HEK293 (cell line): ENCODE measurements at regions not wholly inside any gene's neighbourhood (a gene's known extent, or its start where the extent isn't known, plus 50 kb on each side); places are given as distances from the start of the nearest gene placed in this dataset.
A peak's percentile ranks its signal among the peaks of the same experiment; 100 is the strongest.

Source experiments
- CTCF ChIA-PET: fragments of 350-600 bp; formaldehyde crosslinking; extraction: SDS; loops from one replicate; lab custom pipeline; 2021; ENCODE audit warnings: antibody characterized with exemption; lab: Yijun Ruan, JAX
- POLR2A ChIA-PET: fragments of 300-600 bp; formaldehyde crosslinking; extraction: SDS; loops from one replicate; lab custom pipeline; 2020; ENCODE audit warnings: antibody characterized with exemption, inconsistent platforms; lab: Yijun Ruan, JAX
- H3K27ac ChIP-seq: fragments of 200-500 bp; sonication (Bioruptor generic); 2 replicates; pipeline ENCODE4 v1.5.1; 2014; ENCODE audit warnings: low read depth, low read length, control low read depth, inconsistent platforms; ENCODE audit errors: extremely low read depth
- H3K36me3 ChIP-seq, 2 experiments: fragments of 200-500 bp in 1 of 2; sonication (Bioruptor generic) in 1 of 2; 1 replicate in 1 of 2; 2 replicates in 1 of 2; pipeline ENCODE4 v1.5.1; 2014 to 2017; ENCODE audit warnings: inconsistent platforms in 2 of 2, low read length in 2 of 2; ENCODE audit not compliant: control insufficient read depth in 2 of 2, insufficient read depth in 1 of 2
- H3K4me1 ChIP-seq: fragments of 200-500 bp; sonication (Bioruptor generic); 2 replicates; pipeline ENCODE4 v1.5.1; 2014; ENCODE audit warnings: mild to moderate bottlenecking, low read length, inconsistent platforms; ENCODE audit not compliant: control insufficient read depth, insufficient read depth
- H3K4me3 ChIP-seq: 2 replicates; pipeline ENCODE4 v1.5.1; 2011; ENCODE audit warnings: low read depth, mild to moderate bottlenecking, control low read depth, low read length, moderate library complexity
- H3K9me3 ChIP-seq: fragments of 200-500 bp; sonication (Bioruptor generic); 2 replicates; pipeline ENCODE4 v1.5.1; 2014; ENCODE audit warnings: low read depth, low read length, inconsistent platforms; ENCODE audit not compliant: control insufficient read depth, insufficient read depth
- BCL11B ChIP-seq: fragments of 450-650 bp; formaldehyde crosslinking; IDR thresholded peaks from 2 replicates; pipeline ENCODE4 v1.5.1; 2016; ENCODE audit warnings: low read depth, missing biosample characterization, missing genetic modification characterization
- FEZF1 ChIP-seq: fragments of 450-650 bp; formaldehyde crosslinking; IDR thresholded peaks from 2 replicates; pipeline ENCODE4 v1.5.1; 2016; ENCODE audit warnings: missing biosample characterization, missing genetic modification characterization
- GFI1B ChIP-seq: fragments of 450-650 bp; formaldehyde crosslinking; IDR thresholded peaks from 2 replicates; pipeline ENCODE4 v1.5.1; 2016; ENCODE audit warnings: missing biosample characterization, missing genetic modification characterization
- KLF10 ChIP-seq: fragments of 450-650 bp; IDR thresholded peaks from 2 replicates; pipeline ENCODE4 v1.5.1; 2018; ENCODE audit warnings: missing biosample characterization, mild to moderate bottlenecking, missing genetic modification characterization
- KLF16 ChIP-seq: fragments of 450-650 bp; formaldehyde crosslinking; IDR thresholded peaks from 2 replicates; pipeline ENCODE4 v1.5.1; 2017; ENCODE audit warnings: missing biosample characterization, missing genetic modification characterization
- KLF7 ChIP-seq: fragments of 450-650 bp; formaldehyde crosslinking; IDR thresholded peaks from 2 replicates; pipeline ENCODE4 v1.5.1; 2016; ENCODE audit warnings: missing biosample characterization, missing genetic modification characterization, borderline replicate concordance
- OSR2 ChIP-seq: fragments of 450-650 bp; formaldehyde crosslinking; IDR thresholded peaks from 2 replicates; pipeline ENCODE4 v1.5.1; 2016; ENCODE audit warnings: missing biosample characterization, missing genetic modification characterization
- REPIN1 ChIP-seq: fragments of 450-650 bp; formaldehyde crosslinking; IDR thresholded peaks from 2 replicates; pipeline ENCODE4 v1.5.1; 2017; ENCODE audit warnings: missing biosample characterization, missing genetic modification characterization, low read depth
- SCRT1 ChIP-seq: fragments of 450-650 bp; formaldehyde crosslinking; IDR thresholded peaks from 2 replicates; pipeline ENCODE4 v1.5.1; 2016; ENCODE audit warnings: missing biosample characterization, missing genetic modification characterization, borderline replicate concordance
- SCRT2 ChIP-seq: fragments of 450-650 bp; formaldehyde crosslinking; IDR thresholded peaks from 2 replicates; pipeline ENCODE4 v1.5.1; 2016; ENCODE audit warnings: missing biosample characterization, missing genetic modification characterization
- SETDB1 ChIP-seq: IDR thresholded peaks from one replicate; pipeline ENCODE4 v1.6.1; 2017; ENCODE audit warnings: mild to moderate bottlenecking, low read length, moderate library complexity, mixed read lengths; ENCODE audit not compliant: insufficient read length
- TRIM28 ChIP-seq: IDR thresholded peaks from 2 replicates; pipeline ENCODE4 v1.6.1; 2011; ENCODE audit warnings: low read length, control low read depth, borderline replicate concordance
- ZBTB1 ChIP-seq: fragments of 450-650 bp; formaldehyde crosslinking; IDR thresholded peaks from 2 replicates; pipeline ENCODE4 v1.5.1; 2016; ENCODE audit warnings: missing biosample characterization, missing genetic modification characterization
- ZEB2 ChIP-seq: fragments of 450-650 bp; formaldehyde crosslinking; IDR thresholded peaks from 2 replicates; pipeline ENCODE4 v1.5.1; 2016; ENCODE audit warnings: missing biosample characterization, missing genetic modification characterization
- ZNF112 ChIP-seq: fragments of 450-650 bp; formaldehyde crosslinking; IDR thresholded peaks from 2 replicates; pipeline ENCODE4 v1.5.0; 2017; ENCODE audit warnings: missing biosample characterization, missing genetic modification characterization
- ZNF146 ChIP-seq: fragments of 450-650 bp; formaldehyde crosslinking; IDR thresholded peaks from 2 replicates; pipeline ENCODE4 v1.5.1; 2016; ENCODE audit warnings: missing biosample characterization, missing genetic modification characterization
- ZNF174 ChIP-seq: fragments of 450-650 bp; formaldehyde crosslinking; IDR thresholded peaks from 2 replicates; pipeline ENCODE4 v1.5.0; 2017; ENCODE audit warnings: missing biosample characterization, mild to moderate bottlenecking, missing genetic modification characterization
- ZNF184 ChIP-seq: fragments of 450-650 bp; IDR thresholded peaks from 2 replicates; pipeline ENCODE4 v1.5.1; 2018; ENCODE audit warnings: missing biosample characterization, mild to moderate bottlenecking, missing genetic modification characterization
- ZNF324 ChIP-seq: fragments of 450-650 bp; formaldehyde crosslinking; IDR thresholded peaks from 2 replicates; pipeline ENCODE4 v1.5.1; 2016; ENCODE audit warnings: missing biosample characterization, missing genetic modification characterization
- ZNF341 ChIP-seq: fragments of 450-650 bp; formaldehyde crosslinking; IDR thresholded peaks from 2 replicates; pipeline ENCODE4; 2016; ENCODE audit warnings: low read depth, missing biosample characterization, missing genetic modification characterization
- ZNF366 ChIP-seq: fragments of 450-650 bp; formaldehyde crosslinking; conservative IDR thresholded peaks from 2 replicates; pipeline ENCODE4 v1.5.1; 2016; ENCODE audit warnings: missing biosample characterization, missing genetic modification characterization
- ZNF426 ChIP-seq: fragments of 450-650 bp; formaldehyde crosslinking; IDR thresholded peaks from 2 replicates; pipeline ENCODE4 v1.5.1; 2017; ENCODE audit warnings: missing biosample characterization, missing genetic modification characterization, mild to moderate bottlenecking, inconsistent platforms, moderate library complexity
- ZNF530 ChIP-seq: fragments of 450-650 bp; formaldehyde crosslinking; IDR thresholded peaks from 2 replicates; pipeline ENCODE4 v1.5.1; 2016; ENCODE audit warnings: low read depth, missing biosample characterization, missing genetic modification characterization
- ZNF707 ChIP-seq: fragments of 450-650 bp; formaldehyde crosslinking; IDR thresholded peaks from 2 replicates; pipeline ENCODE4 v1.5.1; 2016; ENCODE audit warnings: missing biosample characterization, missing genetic modification characterization
- ZNF747 ChIP-seq: fragments of 450-650 bp; formaldehyde crosslinking; IDR thresholded peaks from 2 replicates; pipeline ENCODE4 v1.5.1; 2016; ENCODE audit warnings: missing biosample characterization, missing genetic modification characterization
- ZNF76 ChIP-seq: fragments of 450-650 bp; formaldehyde crosslinking; IDR thresholded peaks from 2 replicates; pipeline ENCODE4; 2016; ENCODE audit warnings: low read depth, missing biosample characterization, missing genetic modification characterization, borderline replicate concordance
- ZNF768 ChIP-seq: fragments of 450-650 bp; formaldehyde crosslinking; IDR thresholded peaks from 2 replicates; pipeline ENCODE4 v1.5.1; 2018; ENCODE audit warnings: missing biosample characterization, mild to moderate bottlenecking, missing genetic modification characterization
- ZNF785 ChIP-seq: fragments of 450-650 bp; formaldehyde crosslinking; IDR thresholded peaks from 2 replicates; pipeline ENCODE4 v1.5.1; 2016; ENCODE audit warnings: missing biosample characterization, missing genetic modification characterization
- ZNF843 ChIP-seq: fragments of 450-650 bp; formaldehyde crosslinking; IDR thresholded peaks from 2 replicates; pipeline ENCODE4 v1.5.1; 2016; ENCODE audit warnings: missing biosample characterization, missing genetic modification characterization
- ZSCAN30 ChIP-seq: fragments of 450-650 bp; IDR thresholded peaks from 2 replicates; pipeline ENCODE4 v1.5.1; 2018; ENCODE audit warnings: missing biosample characterization, mild to moderate bottlenecking, missing genetic modification characterization, moderate library complexity
- TF ChIP-seq, protein P1 (sequence below): fragments of 450-650 bp; formaldehyde crosslinking; IDR thresholded peaks from 2 replicates; pipeline ENCODE4; 2016; ENCODE audit warnings: missing biosample characterization, missing genetic modification characterization
- TF ChIP-seq, protein P2 (sequence below): fragments of 450-650 bp; formaldehyde crosslinking; IDR thresholded peaks from 2 replicates; pipeline ENCODE4 v1.5.1; 2016; ENCODE audit warnings: missing biosample characterization, missing genetic modification characterization
- TF ChIP-seq, protein P3 (sequence below): fragments of 450-650 bp; formaldehyde crosslinking; IDR thresholded peaks from 2 replicates; pipeline ENCODE4 v1.5.1; 2016; ENCODE audit warnings: missing biosample characterization, missing genetic modification characterization
- TF ChIP-seq, protein P4 (sequence below): fragments of 450-650 bp; formaldehyde crosslinking; IDR thresholded peaks from 2 replicates; pipeline ENCODE4 v1.5.1; 2016; ENCODE audit warnings: missing biosample characterization, missing genetic modification characterization

DNA sequence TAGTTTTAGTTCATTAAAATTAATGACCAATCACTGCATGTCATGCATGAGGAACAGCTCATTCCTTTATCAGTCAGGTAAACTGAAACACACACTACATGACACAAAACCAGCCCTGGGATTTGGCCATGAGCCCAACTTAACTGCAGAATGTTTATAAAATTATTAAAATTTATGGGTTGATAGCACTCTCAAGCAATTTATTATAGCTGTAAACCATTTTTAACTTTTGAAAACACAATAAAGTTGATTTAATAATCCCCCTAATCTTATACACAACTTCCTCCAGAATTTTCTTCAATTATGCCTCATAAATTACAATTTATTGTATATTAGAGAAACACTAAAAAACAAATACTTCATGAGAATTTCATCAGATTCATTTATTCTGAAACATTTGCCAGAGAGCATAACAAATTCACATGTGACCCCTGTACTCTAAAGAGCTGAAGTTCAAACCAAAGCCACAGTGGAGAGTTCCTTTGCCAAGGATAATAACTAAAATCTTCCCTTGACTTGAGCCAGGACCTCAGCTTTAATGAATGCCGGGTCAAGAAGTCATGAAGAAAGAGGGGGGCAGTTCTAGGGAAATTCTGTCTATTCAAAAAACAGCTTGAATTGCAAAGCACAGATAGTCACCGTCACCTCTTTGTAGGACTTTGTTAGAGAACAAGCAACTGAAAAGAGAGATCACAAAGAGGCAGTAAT is 763.7 kb upstream of the GRAMD2B start:
- POLR2A ChIA-PET: no interaction called here
- Histone ChIP-seq H3K36me3 (no peaks in the 10 kb centered on the region), H3K4me3 (no peak overlapping the region), H3K9me3 (no peaks in the 10 kb centered on the region), H3K27ac (peak overlapping the region; percentile 50; the same call in 1 of the 2 replicates), H3K4me1 (peaks cover 20% of the 10 kb centered on the region)
- CTCF ChIA-PET: no interaction called here
- TF ChIP-seq SCRT1: 0 out of 2 replicates have a peak, but pooled peaks have one; percentile 12
- no peak for TF ChIP-seq ZNF146 (tag by site-specific recombination)
- TF ChIP-seq ZNF76: peak; percentile 59; the same call in 1 of the 2 replicates
- TF ChIP-seq, protein P1, sequence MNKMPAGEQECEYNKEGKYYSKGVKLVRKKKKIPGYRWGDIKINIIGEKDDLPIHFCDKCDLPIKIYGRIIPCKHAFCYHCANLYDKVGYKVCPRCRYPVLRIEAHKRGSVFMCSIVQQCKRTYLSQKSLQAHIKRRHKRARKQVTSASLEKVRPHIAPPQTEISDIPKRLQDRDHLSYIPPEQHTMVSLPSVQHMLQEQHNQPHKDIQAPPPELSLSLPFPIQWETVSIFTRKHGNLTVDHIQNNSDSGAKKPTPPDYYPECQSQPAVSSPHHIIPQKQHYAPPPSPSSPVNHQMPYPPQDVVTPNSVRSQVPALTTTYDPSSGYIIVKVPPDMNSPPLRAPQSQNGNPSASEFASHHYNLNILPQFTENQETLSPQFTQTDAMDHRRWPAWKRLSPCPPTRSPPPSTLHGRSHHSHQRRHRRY (tag by site-specific recombination): peak; percentile 85; the same call in 1 of the 2 replicates
- no peak for TF ChIP-seq ZNF174
- TF ChIP-seq ZNF366 (tag by site-specific recombination): peak; percentile 98
- no peak for TF ChIP-seq ZNF747 (tag by site-specific recombination)
- no peak for TF ChIP-seq REPIN1 (tag by site-specific recombination)
- TF ChIP-seq SCRT2 (tag by site-specific recombination): peak; percentile 31; the same call in 1 of the 2 replicates
- no peak for TF ChIP-seq ZNF184 (tag by site-specific recombination)
- TF ChIP-seq KLF16 (tag by site-specific recombination): peak; percentile 83
- TF ChIP-seq ZNF112: no peak
- TF ChIP-seq SETDB1: no peak
- TF ChIP-seq ZNF530 (tag by site-specific recombination): no peak
- TF ChIP-seq ZNF426 (tag by site-specific recombination): no peak
- peak; percentile 91 for TF ChIP-seq ZEB2 (tag by site-specific recombination)
- peak; percentile 90 for TF ChIP-seq GFI1B (tag by site-specific recombination)
- TF ChIP-seq KLF10 (tag by site-specific recombination): peak; percentile 92
- TF ChIP-seq ZSCAN30 (tag by site-specific recombination): peak; percentile 57
- TF ChIP-seq, protein P2, sequence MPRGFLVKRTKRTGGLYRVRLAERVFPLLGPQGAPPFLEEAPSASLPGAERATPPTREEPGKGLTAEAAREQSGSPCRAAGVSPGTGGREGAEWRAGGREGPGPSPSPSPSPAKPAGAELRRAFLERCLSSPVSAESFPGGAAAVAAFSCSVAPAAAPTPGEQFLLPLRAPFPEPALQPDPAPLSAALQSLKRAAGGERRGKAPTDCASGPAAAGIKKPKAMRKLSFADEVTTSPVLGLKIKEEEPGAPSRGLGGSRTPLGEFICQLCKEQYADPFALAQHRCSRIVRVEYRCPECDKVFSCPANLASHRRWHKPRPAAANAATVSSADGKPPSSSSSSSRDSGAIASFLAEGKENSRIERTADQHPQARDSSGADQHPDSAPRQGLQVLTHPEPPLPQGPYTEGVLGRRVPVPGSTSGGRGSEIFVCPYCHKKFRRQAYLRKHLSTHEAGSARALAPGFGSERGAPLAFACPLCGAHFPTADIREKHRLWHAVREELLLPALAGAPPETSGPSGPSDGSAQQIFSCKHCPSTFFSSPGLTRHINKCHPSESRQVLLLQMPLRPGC: peak; percentile 47; the same call in 1 of the 2 replicates
- peak; percentile 97 for TF ChIP-seq ZNF843 (tag by site-specific recombination)
- 0 out of 2 replicates have a peak, but pooled peaks have one; percentile 10 for TF ChIP-seq ZBTB1
- TF ChIP-seq, protein P3, sequence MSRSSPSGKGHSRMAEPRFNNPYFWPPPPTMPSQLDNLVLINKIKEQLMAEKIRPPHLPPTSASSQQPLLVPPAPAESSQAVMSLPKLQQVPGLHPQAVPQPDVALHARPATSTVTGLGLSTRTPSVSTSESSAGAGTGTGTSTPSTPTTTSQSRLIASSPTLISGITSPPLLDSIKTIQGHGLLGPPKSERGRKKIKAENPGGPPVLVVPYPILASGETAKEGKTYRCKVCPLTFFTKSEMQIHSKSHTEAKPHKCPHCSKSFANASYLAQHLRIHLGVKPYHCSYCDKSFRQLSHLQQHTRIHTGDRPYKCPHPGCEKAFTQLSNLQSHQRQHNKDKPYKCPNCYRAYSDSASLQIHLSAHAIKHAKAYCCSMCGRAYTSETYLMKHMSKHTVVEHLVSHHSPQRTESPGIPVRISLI (tag by site-specific recombination): peak; percentile 62
- TF ChIP-seq ZNF707 (tag by site-specific recombination): no peak
- TF ChIP-seq, protein P4, sequence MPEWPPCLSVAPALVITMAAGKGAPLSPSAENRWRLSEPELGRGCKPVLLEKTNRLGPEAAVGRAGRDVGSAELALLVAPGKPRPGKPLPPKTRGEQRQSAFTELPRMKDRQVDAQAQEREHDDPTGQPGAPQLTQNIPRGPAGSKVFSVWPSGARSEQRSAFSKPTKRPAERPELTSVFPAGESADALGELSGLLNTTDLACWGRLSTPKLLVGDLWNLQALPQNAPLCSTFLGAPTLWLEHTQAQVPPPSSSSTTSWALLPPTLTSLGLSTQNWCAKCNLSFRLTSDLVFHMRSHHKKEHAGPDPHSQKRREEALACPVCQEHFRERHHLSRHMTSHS (tag by site-specific recombination): peak; percentile 79; the same call in 1 of the 2 replicates
- peak; percentile 89; the same call in 1 of the 2 replicates for TF ChIP-seq OSR2
- TF ChIP-seq KLF7 (tag by site-specific recombination): 0 out of 2 replicates have a peak, but pooled peaks have one; percentile 49
- TF ChIP-seq ZNF341 (tag by site-specific recombination): peak; percentile 57
- peak; percentile 92 for TF ChIP-seq FEZF1 (tag by site-specific recombination)
- TF ChIP-seq BCL11B: peak; percentile 79; the same call in 1 of the 2 replicates
- 0 out of 2 replicates have a peak, but pooled peaks have one; percentile 51 for TF ChIP-seq ZNF324 (tag by site-specific recombination)
- no peak for TF ChIP-seq TRIM28
- no peak for TF ChIP-seq ZNF768
- TF ChIP-seq ZNF785 (tag by site-specific recombination): no peak
